ENCODE measurements at regions not wholly inside any gene's neighbourhood (a gene's known extent, or its start where the extent isn't known, plus 50 kb on each side); places are given as distances from the start of the nearest gene placed in this dataset.

DNA sequence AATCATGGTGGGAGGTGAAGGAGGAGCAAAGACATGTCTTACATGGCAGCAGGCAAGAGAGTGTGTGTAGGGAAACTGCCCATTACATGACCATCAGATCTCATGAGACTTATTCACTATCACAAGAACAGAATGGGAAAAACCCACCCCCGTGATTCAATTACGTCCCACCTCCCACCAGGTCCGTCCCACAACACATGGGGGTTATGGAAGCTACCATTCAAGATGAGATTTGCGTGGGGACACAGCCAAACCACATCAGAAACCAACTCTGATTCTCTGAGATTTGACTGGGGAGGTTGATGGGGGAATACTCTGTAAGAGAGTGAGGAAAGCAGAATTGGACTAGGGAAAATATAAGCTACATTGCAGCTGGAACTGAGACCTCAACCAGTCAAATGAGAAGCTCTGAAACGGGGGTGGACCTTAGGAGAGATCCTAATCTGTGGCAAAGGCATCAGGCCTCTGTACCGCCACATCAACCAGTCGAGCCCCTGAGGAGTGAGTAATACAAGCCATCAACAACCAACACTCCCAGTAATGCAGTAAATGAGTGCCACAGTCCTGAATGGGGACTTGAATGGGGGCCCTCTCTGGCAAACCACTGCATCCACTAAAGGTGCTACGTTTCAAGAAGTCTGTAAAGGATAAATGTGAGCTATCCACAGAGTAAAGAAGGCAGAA is 207.9 kb upstream of the GADL1 start:
- ChIA-PET POLR2A (interaction anchor here (1.7 kb wide), 1 partner anchor 25 kb away, joined by 4 read pairs; no protein-coding TSS in a partner anchor), CTCF (no interaction called here)
- Mint-ChIP-seq H3K27ac (no peak overlapping the region), H3K4me1 (ENCODE audit: low read depth) (peaks cover 26% of the 10 kb centered on the region), H3K4me3 (no peak overlapping the region), H3K9me3 (peaks cover 3% of the 10 kb centered on the region), H3K27me3 (no peaks in the 10 kb centered on the region), H3K36me3 (ENCODE audit: low read depth) (no peaks in the 10 kb centered on the region)
- intact Hi-C loops (cut with micrococcal nuclease): no loop called here
- DNase-seq: peak; percentile 9
- no peak for TF ChIP-seq CTCF (IDR thresholded peaks at IDR 0.05)
- peak; percentile 35 for ATAC-seq

- TF ChIP-seq CTCF (IDR thresholded peaks at IDR 0.05): no peak
- DNase-seq (no peak), ATAC-seq (no peak)
- CTCF ChIA-PET: no interaction called here
- POLR2A ChIA-PET: interaction anchor here (1.7 kb wide), 1 partner anchor 26 kb away, joined by 4 read pairs; no protein-coding TSS in a partner anchor
- no peak overlapping the region for H3K4me3 Mint-ChIP-seq
- peaks cover 26% of the 10 kb centered on the region for H3K4me1 Mint-ChIP-seq (ENCODE audit: low read depth)
- H3K36me3 Mint-ChIP-seq (ENCODE audit: low read depth): no peaks in the 10 kb centered on the region
- intact Hi-C loops (cut with micrococcal nuclease): no loop called here
- H3K27me3 Mint-ChIP-seq: no peaks in the 10 kb centered on the region
- no peak overlapping the region for H3K27ac Mint-ChIP-seq
- peaks cover 3% of the 10 kb centered on the region for H3K9me3 Mint-ChIP-seq
These were observed 208.7 kb upstream of the GADL1 start for GRCh38 chr3:31103181-31103580.

DNA sequence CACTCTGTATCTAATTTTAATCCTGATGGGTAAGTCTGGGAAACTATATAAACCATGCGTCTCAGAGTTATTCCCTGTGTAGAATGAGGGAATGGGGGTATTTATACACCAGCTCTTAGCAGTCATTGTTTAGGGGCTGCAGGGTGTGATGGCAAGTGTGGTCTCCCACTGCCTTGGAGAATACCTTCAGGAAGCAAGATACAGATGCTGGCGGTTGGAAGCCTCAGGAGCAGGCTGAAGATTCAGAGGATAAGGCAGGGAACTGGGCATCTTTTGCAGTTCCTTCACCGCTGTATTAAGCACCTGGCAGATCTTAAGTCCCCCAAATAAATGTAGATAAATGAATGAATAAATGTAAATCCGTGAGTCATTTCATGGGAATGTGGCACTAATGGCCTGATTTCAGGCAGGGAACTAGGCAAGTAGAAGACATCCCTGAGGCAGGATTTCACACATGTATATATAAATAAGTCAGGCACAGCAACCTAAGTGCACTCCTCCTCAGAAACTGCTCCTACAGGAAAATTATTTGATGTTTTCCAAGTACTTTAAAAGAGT is 209.2 kb upstream of the GADL1 start:
- POLR2A ChIA-PET: no interaction called here

DNA sequence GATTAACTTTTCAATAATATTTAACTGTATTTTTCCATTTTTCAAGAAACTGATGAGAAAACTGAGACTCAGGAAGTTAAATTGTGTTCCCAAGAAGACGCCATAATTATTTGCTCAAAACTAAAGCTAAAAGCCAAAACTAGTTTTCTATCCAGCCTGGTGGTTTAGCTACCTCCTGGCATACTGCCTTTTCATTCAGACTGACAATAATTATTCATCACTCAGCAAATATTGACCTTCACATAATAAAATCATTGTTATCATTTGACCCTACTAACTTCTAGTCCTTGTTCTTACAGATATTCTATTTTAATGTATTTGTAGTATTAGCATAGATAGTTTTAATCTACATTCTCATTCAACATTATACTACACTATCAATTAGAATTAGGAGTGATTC is 210.6 kb upstream of the GADL1 start:
- no peak for TF ChIP-seq CTCF (IDR thresholded peaks at IDR 0.05)
- Mint-ChIP-seq H3K9me3 (peaks cover 3% of the 10 kb centered on the region), H3K36me3 (ENCODE audit: low read depth) (no peaks in the 10 kb centered on the region), H3K27me3 (no peaks in the 10 kb centered on the region), H3K27ac (no peak overlapping the region), H3K4me1 (ENCODE audit: low read depth) (peaks cover 26% of the 10 kb centered on the region), H3K4me3 (no peak overlapping the region)
- intact Hi-C loops (cut with micrococcal nuclease): no loop called here
- ChIA-PET POLR2A (no interaction called here), CTCF (interaction anchor here (1.3 kb wide), 1 partner anchor 31 kb away, joined by 4 read pairs; no protein-coding TSS in a partner anchor)
- DNase-seq (no peak), ATAC-seq (no peak)

More for the DNA sequence above, 209.2 kb upstream of the GADL1 start:
- DNase-seq (no peak), ATAC-seq (no peak)
- Mint-ChIP-seq H3K27me3 (no peaks in the 10 kb centered on the region), H3K4me1 (ENCODE audit: low read depth) (peaks cover 26% of the 10 kb centered on the region), H3K36me3 (ENCODE audit: low read depth) (no peaks in the 10 kb centered on the region), H3K9me3 (peaks cover 3% of the 10 kb centered on the region), H3K4me3 (no peak overlapping the region), H3K27ac (no peak overlapping the region)
- CTCF ChIA-PET: no interaction called here
- no peak for TF ChIP-seq CTCF (IDR thresholded peaks at IDR 0.05)
- intact Hi-C loops (cut with micrococcal nuclease): no loop called here

- no peak overlapping the region for H3K27ac Mint-ChIP-seq
- intact Hi-C loops (cut with micrococcal nuclease): no loop called here
- H3K4me3 Mint-ChIP-seq: no peak overlapping the region
- peaks cover 26% of the 10 kb centered on the region for H3K4me1 Mint-ChIP-seq (ENCODE audit: low read depth)
- no peak for TF ChIP-seq CTCF (IDR thresholded peaks at IDR 0.05)
- POLR2A ChIA-PET: no interaction called here
- CTCF ChIA-PET: interaction anchor here (1.3 kb wide), 1 partner anchor 32 kb away, joined by 4 read pairs; no protein-coding TSS in a partner anchor
- peaks cover 3% of the 10 kb centered on the region for H3K9me3 Mint-ChIP-seq
- H3K27me3 Mint-ChIP-seq: no peaks in the 10 kb centered on the region
- ATAC-seq: peak; percentile 35
- H3K36me3 Mint-ChIP-seq (ENCODE audit: low read depth): no peaks in the 10 kb centered on the region
- peak; percentile 18 for DNase-seq
These were observed 211.1 kb upstream of the GADL1 start for GRCh38 chr3:31105438-31106077.
